ENCODE measurements at regions not wholly inside any gene's neighbourhood (a gene's known extent, or its start where the extent isn't known, plus 50 kb on each side); places are given as distances from the start of the nearest gene placed in this dataset.

DNA sequence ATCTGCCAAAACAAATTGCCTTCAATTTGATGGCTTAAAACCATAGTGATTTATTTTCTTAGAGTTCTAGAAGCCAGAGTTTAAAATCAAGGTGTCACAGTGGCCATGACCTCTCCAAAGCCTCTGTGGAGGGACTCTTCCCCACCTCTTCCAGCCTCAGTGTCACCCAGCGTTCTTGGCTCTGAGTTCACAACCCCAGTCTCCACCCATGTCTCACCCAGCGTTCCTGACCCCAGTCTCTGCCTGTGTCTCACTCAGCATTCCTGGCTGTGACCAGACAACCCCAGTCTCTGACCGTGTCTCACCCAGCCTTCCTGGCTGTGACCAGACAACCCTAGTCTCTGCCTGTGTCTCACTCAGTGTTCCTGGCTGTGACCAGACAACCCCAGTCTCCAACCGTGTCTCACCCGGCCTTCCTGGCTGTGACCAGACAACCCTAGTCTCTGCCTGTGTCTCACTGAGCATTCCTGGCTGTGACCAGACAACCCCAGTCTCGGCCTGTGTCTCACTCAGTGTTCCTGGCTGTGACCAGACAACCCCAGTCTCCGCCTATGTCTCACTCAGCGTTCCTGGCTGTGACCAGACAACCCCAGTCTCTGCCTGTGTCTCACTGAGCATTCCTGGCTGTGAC, 299.3 kb downstream of the GALR1 start:
- no peak for DNase-seq
- H3K36me3 ChIP-seq: no peaks in the 10 kb centered on the region
- intact Hi-C loops (cut with DNase I; ENCODE audit: low total_unique reads): no loop called here
- no peak overlapping the region for H3K27ac ChIP-seq
- no peaks in the 10 kb centered on the region for H3K27me3 ChIP-seq
- no peaks in the 10 kb centered on the region for H3K4me1 ChIP-seq
- no peaks in the 10 kb centered on the region for H3K9me3 ChIP-seq
- H3K4me3 ChIP-seq: no peak overlapping the region
- TF ChIP-seq, protein P1, sequence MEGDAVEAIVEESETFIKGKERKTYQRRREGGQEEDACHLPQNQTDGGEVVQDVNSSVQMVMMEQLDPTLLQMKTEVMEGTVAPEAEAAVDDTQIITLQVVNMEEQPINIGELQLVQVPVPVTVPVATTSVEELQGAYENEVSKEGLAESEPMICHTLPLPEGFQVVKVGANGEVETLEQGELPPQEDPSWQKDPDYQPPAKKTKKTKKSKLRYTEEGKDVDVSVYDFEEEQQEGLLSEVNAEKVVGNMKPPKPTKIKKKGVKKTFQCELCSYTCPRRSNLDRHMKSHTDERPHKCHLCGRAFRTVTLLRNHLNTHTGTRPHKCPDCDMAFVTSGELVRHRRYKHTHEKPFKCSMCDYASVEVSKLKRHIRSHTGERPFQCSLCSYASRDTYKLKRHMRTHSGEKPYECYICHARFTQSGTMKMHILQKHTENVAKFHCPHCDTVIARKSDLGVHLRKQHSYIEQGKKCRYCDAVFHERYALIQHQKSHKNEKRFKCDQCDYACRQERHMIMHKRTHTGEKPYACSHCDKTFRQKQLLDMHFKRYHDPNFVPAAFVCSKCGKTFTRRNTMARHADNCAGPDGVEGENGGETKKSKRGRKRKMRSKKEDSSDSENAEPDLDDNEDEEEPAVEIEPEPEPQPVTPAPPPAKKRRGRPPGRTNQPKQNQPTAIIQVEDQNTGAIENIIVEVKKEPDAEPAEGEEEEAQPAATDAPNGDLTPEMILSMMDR (IDR thresholded peaks at IDR 0.05): no peak

DNA sequence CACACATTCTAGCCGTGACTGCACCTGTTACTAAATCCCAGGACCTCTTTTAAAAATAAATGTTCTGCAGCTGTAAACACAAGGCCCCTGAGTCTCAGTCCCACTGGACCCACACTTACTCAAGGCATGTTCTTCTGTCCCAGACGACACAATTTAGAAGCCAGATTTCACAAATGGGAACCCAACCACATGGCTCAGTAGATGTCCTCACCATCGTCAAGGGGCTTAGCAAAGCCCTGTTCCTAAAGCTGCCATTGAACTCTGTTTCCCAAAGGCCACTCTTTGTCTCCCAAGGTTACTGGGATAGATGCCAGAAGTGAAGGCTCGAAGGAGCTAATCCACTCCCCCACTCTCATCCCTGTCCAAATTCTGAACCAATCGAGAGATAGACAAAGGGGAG, 301.0 kb downstream of the GALR1 start:
- intact Hi-C loops (cut with DNase I; ENCODE audit: low total_unique reads): no loop called here
- Histone ChIP-seq H3K27ac (no peak overlapping the region), H3K36me3 (no peaks in the 10 kb centered on the region), H3K4me1 (no peaks in the 10 kb centered on the region), H3K9me3 (no peaks in the 10 kb centered on the region), H3K4me3 (no peak overlapping the region), H3K27me3 (no peaks in the 10 kb centered on the region)
- TF ChIP-seq, protein P1 (IDR thresholded peaks at IDR 0.05): no peak
- DNase-seq: no peak

DNA sequence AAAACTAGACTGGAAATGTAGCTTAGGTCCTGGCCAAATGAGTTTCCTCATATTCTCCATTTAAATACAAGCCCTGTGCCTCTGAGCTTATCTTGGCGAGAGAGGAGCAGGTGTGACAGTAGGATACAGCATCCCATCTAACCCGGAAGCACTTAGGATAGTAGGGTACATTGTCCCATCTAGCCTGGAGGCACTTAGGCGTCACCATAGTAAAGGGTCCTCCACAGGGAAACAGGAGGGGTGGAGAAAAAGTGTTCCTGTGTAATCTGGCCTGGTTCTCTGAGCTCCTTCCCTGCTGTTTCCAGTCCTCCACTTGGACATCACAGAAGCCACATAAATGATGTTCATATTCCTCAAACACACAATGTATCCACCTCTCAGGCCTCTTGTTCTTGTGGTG, 301.4 kb downstream of the GALR1 start:
- TF ChIP-seq, protein P1 (IDR thresholded peaks at IDR 0.05): no peak
- Histone ChIP-seq H3K27ac (no peak overlapping the region), H3K4me3 (no peak overlapping the region), H3K9me3 (no peaks in the 10 kb centered on the region), H3K36me3 (no peaks in the 10 kb centered on the region), H3K27me3 (no peaks in the 10 kb centered on the region), H3K4me1 (no peaks in the 10 kb centered on the region)
- intact Hi-C loops (cut with DNase I; ENCODE audit: low total_unique reads): no loop called here
- no peak for DNase-seq

DNA sequence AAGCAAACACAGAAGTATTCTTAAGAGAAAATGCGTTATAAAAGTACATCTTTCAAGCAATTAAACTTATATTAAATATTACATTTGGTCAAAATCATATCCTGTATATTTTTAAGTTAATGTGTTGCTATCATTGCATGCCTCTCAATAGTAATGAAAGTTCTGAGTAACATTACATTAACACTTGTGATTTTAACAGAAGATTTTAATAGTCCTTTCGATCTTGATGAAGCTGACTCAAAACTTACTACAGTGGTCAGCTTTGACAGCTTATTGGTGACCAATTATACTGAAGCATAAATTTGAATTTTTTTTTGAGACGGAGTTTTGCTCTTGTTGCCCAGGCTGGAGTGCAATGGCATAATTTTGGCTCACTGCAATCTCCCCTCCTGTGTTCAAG, 303.3 kb downstream of the GALR1 start:
- no peak for DNase-seq
- no peak overlapping the region for H3K4me3 ChIP-seq
- intact Hi-C loops (cut with DNase I; ENCODE audit: low total_unique reads): no loop called here
- no peaks in the 10 kb centered on the region for H3K36me3 ChIP-seq
- TF ChIP-seq, protein P1 (IDR thresholded peaks at IDR 0.05): no peak
- H3K9me3 ChIP-seq: no peaks in the 10 kb centered on the region
- no peaks in the 10 kb centered on the region for H3K27me3 ChIP-seq
- H3K4me1 ChIP-seq: no peaks in the 10 kb centered on the region
- no peak overlapping the region for H3K27ac ChIP-seq

DNA sequence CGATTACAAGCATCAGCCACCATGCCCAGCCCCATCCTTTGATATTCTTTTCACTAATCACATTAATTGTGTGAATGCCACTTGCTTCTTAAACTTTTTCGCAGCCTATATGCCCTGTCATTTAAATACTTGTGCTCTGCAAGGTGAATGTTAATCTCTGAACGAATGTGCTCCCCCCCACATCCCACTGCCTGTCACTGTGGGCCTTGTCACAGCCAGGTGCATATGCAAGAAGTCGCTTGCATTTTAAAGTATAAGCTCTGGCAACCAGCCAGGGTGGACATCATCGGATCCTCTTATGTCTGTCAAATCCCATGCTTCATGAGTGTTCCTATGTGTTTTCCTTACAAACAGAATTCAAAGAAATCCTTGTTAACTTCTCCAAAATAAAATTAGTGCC, 304.4 kb downstream of the GALR1 start:
- TF ChIP-seq, protein P1 (IDR thresholded peaks at IDR 0.05): no peak
- H3K4me1 ChIP-seq: no peaks in the 10 kb centered on the region
- intact Hi-C loops (cut with DNase I; ENCODE audit: low total_unique reads): no loop called here

More for the DNA sequence above, 304.4 kb downstream of the GALR1 start:
- H3K9me3 ChIP-seq: no peaks in the 10 kb centered on the region
- no peaks in the 10 kb centered on the region for H3K27me3 ChIP-seq
- no peaks in the 10 kb centered on the region for H3K36me3 ChIP-seq
- no peak overlapping the region for H3K27ac ChIP-seq
- no peak overlapping the region for H3K4me3 ChIP-seq
- DNase-seq: no peak
